ENCODE measurements at regions not wholly inside any gene's neighbourhood (a gene's known extent, or its start where the extent isn't known, plus 50 kb on each side); places are given as distances from the start of the nearest gene placed in this dataset.

- in situ Hi-C loops (cut with HindIII; ENCODE audit: low pct_ligation_motif_present, low pct_unique_long_range_greater_than_20kb, low sequenced_read_pairs) = no loop called here
These were observed 626.9 kb upstream of the PTGER4 start for GRCh38 chr5:40052808-40053207.

GRCh38 chr5:40046792-40047191 is 622.0 kb upstream of the DAB2 start:
- in situ Hi-C loops (cut with HindIII; ENCODE audit: low pct_ligation_motif_present, low pct_unique_long_range_greater_than_20kb, low sequenced_read_pairs) = no loop called here
- no peak for DNase-seq

More at GRCh38 chr5:40052808-40053207, 626.9 kb upstream of the PTGER4 start:
- no peak for DNase-seq

- in situ Hi-C loops (cut with HindIII; ENCODE audit: low pct_ligation_motif_present, low pct_unique_long_range_greater_than_20kb, low sequenced_read_pairs) = no loop called here
- no peak for DNase-seq
These were observed 620.6 kb upstream of the DAB2 start for GRCh38 chr5:40045429-40045828.

GRCh38 chr5:40043916-40044315 is 619.1 kb upstream of the DAB2 start:
- in situ Hi-C loops (cut with HindIII; ENCODE audit: low pct_ligation_motif_present, low pct_unique_long_range_greater_than_20kb, low sequenced_read_pairs) = no loop called here
- no peak for DNase-seq

- DNase-seq = no peak
- in situ Hi-C loops (cut with HindIII; ENCODE audit: low pct_ligation_motif_present, low pct_unique_long_range_greater_than_20kb, low sequenced_read_pairs) = no loop called here
These were observed 616.7 kb upstream of the DAB2 start for GRCh38 chr5:40041452-40041851.

GRCh38 chr5:40037713-40038112 is 612.9 kb upstream of the DAB2 start:
- no peak for DNase-seq
- in situ Hi-C loops (cut with HindIII; ENCODE audit: low pct_ligation_motif_present, low pct_unique_long_range_greater_than_20kb, low sequenced_read_pairs) = no loop called here

- in situ Hi-C loops (cut with HindIII; ENCODE audit: low pct_ligation_motif_present, low pct_unique_long_range_greater_than_20kb, low sequenced_read_pairs) = no loop called here
These were observed 609.7 kb upstream of the DAB2 start for GRCh38 chr5:40034441-40034840.

GRCh38 chr5:40033411-40033810 is 608.6 kb upstream of the DAB2 start:
- in situ Hi-C loops (cut with HindIII; ENCODE audit: low pct_ligation_motif_present, low pct_unique_long_range_greater_than_20kb, low sequenced_read_pairs) = no loop called here
- no peak for DNase-seq

More at GRCh38 chr5:40034441-40034840, 609.7 kb upstream of the DAB2 start:
- DNase-seq = no peak

GRCh38 chr5:40033009-40033408 is 608.2 kb upstream of the DAB2 start:
- no peak for DNase-seq
- in situ Hi-C loops (cut with HindIII; ENCODE audit: low pct_ligation_motif_present, low pct_unique_long_range_greater_than_20kb, low sequenced_read_pairs) = no loop called here

- DNase-seq = no peak
- in situ Hi-C loops (cut with HindIII; ENCODE audit: low pct_ligation_motif_present, low pct_unique_long_range_greater_than_20kb, low sequenced_read_pairs) = no loop called here
These were observed 605.9 kb upstream of the DAB2 start for GRCh38 chr5:40030661-40031060.

GRCh38 chr5:40029711-40030495 is 605.1 kb upstream of the DAB2 start:
- DNase-seq = no peak
- in situ Hi-C loops (cut with HindIII; ENCODE audit: low pct_ligation_motif_present, low pct_unique_long_range_greater_than_20kb, low sequenced_read_pairs) = no loop called here

- DNase-seq = no peak
- in situ Hi-C loops (cut with HindIII; ENCODE audit: low pct_ligation_motif_present, low pct_unique_long_range_greater_than_20kb, low sequenced_read_pairs) = no loop called here
These were observed 602.6 kb upstream of the DAB2 start for GRCh38 chr5:40027400-40027799.

- in situ Hi-C loops (cut with HindIII; ENCODE audit: low pct_ligation_motif_present, low pct_unique_long_range_greater_than_20kb, low sequenced_read_pairs) = no loop called here
- DNase-seq = no peak
These were observed 600.8 kb upstream of the DAB2 start for GRCh38 chr5:40025586-40025985.

GRCh38 chr5:40022057-40022456 is 597.3 kb upstream of the DAB2 start:
- in situ Hi-C loops (cut with HindIII; ENCODE audit: low pct_ligation_motif_present, low pct_unique_long_range_greater_than_20kb, low sequenced_read_pairs) = no loop called here
- no peak for DNase-seq

- DNase-seq = no peak
- in situ Hi-C loops (cut with HindIII; ENCODE audit: low pct_ligation_motif_present, low pct_unique_long_range_greater_than_20kb, low sequenced_read_pairs) = no loop called here
These were observed 596.2 kb upstream of the DAB2 start for GRCh38 chr5:40021007-40021406.

GRCh38 chr5:40017918-40018317 is 593.1 kb upstream of the DAB2 start:
- in situ Hi-C loops (cut with HindIII; ENCODE audit: low pct_ligation_motif_present, low pct_unique_long_range_greater_than_20kb, low sequenced_read_pairs) = no loop called here
- DNase-seq = no peak

- in situ Hi-C loops (cut with HindIII; ENCODE audit: low pct_ligation_motif_present, low pct_unique_long_range_greater_than_20kb, low sequenced_read_pairs) = no loop called here
These were observed 592.4 kb upstream of the DAB2 start for GRCh38 chr5:40017135-40017534.

GRCh38 chr5:40010436-40010835 is 585.7 kb upstream of the DAB2 start:
- in situ Hi-C loops (cut with HindIII; ENCODE audit: low pct_ligation_motif_present, low pct_unique_long_range_greater_than_20kb, low sequenced_read_pairs) = no loop called here
- DNase-seq = no peak

More at GRCh38 chr5:40017135-40017534, 592.4 kb upstream of the DAB2 start:
- DNase-seq = no peak

- in situ Hi-C loops (cut with HindIII; ENCODE audit: low pct_ligation_motif_present, low pct_unique_long_range_greater_than_20kb, low sequenced_read_pairs) = no loop called here
- no peak for DNase-seq
These were observed 581.5 kb upstream of the DAB2 start for GRCh38 chr5:40006260-40006659.

- no peak for DNase-seq
- in situ Hi-C loops (cut with HindIII; ENCODE audit: low pct_ligation_motif_present, low pct_unique_long_range_greater_than_20kb, low sequenced_read_pairs) = no loop called here
These were observed 577.0 kb upstream of the DAB2 start for GRCh38 chr5:40001796-40002195.
